ENCODE measurements at regions not wholly inside any gene's neighbourhood (a gene's known extent, or its start where the extent isn't known, plus 50 kb on each side); places are given as distances from the start of the nearest gene placed in this dataset.

DNA sequence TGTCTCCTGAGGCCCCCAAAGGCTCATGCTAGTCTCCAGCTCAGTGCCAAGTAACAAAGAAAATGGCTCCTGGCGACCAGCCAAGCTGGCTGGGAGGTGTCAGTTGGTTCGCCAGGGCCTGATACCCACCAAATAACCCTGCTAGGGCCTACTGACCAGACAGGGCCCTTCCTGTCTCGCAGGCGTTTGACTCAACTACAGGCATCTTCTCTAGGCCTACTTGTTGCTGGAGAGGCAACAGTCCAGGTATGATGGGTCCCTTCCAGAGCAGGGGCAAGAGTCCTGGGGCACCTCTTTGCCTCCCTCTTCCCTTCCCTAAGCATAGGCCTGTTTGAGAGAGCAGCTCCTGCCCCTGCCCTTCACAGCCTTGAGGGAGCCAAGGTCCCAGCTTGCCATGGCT, 147.9 kb upstream of the VANGL1 start:
- TF ChIP-seq EZH2 (IDR thresholded peaks at IDR 0.05) (no peak), POLR2AphosphoS5 (IDR thresholded peaks at IDR 0.05; ENCODE audit: borderline replicate concordance, low read depth, low read length) (no peak), FOXP2 (optimal IDR thresholded peaks at IDR 0.05; ENCODE audit: control extremely low read depth, extremely low read length, insufficient read depth) (no peak)
- no peak for DNase-seq (ENCODE audit: low read depth, low spot score)
- no peak overlapping the region for H3K9ac ChIP-seq (ENCODE audit: insufficient read length)
- no peaks in the 10 kb centered on the region for H3K9me3 ChIP-seq (ENCODE audit: low read depth, low read length)
- no peak overlapping the region for H3K4me3 ChIP-seq
- no peak overlapping the region for H3K27ac ChIP-seq
- no peaks in the 10 kb centered on the region for H3K36me3 ChIP-seq (ENCODE audit: insufficient read depth, low read length)

DNA sequence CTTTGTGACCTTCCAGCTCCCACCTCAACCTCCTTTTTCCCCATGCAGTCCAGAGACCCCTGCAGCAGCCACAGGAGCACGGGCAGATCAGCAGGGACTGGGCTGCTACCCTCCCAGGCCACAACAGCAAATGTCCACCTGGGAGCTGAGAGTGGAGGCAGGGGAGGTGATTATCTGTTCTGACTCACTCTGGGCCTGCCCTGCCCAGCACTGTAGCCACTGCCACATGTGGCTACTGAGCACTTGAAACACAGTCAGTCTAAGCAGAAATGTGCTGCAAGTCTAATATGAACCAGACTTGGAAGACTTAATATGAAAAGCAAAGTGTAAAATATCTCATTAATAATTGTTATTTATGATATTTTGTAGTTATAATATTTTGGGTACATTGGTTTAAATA, 148.9 kb upstream of the VANGL1 start:
- DNase-seq (ENCODE audit: low read depth, low spot score) = no peak
- no peak overlapping the region for H3K4me3 ChIP-seq
- TF ChIP-seq EZH2 (IDR thresholded peaks at IDR 0.05) (no peak), POLR2AphosphoS5 (IDR thresholded peaks at IDR 0.05; ENCODE audit: borderline replicate concordance, low read depth, low read length) (no peak), FOXP2 (optimal IDR thresholded peaks at IDR 0.05; ENCODE audit: control extremely low read depth, extremely low read length, insufficient read depth) (no peak)
- no peaks in the 10 kb centered on the region for H3K36me3 ChIP-seq (ENCODE audit: insufficient read depth, low read length)
- H3K9ac ChIP-seq (ENCODE audit: insufficient read length) = no peak overlapping the region
- H3K9me3 ChIP-seq (ENCODE audit: low read depth, low read length) = no peaks in the 10 kb centered on the region
- H3K27ac ChIP-seq = no peak overlapping the region

DNA sequence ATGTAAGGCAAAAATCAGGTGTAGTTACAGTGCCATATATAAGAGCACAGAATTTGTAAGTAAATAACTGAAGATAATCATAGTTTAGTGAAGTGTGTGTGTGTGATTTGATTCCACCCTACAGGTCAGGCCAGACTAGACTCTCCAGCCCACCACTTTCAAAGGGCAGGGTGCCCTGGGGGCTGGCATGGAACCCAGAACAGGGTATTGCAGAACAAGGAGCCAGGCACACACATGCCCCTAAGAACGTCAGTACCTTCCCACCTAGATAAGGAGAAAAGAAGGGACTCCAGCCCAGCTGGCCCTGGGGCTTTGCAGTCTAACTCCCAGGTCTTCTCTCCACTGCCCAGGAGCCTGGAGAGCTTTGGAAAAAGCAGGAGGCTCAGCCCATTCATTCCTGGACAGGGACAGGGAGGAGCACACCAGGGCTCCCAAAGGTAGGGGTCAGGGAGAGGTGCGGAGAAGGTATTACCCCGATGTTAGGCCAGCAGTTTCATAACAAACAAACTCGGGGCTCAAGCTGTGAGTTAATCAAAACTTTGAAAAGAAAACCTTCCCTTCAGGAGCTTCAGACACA, 149.7 kb upstream of the VANGL1 start:
- TF ChIP-seq FOXP2 (optimal IDR thresholded peaks at IDR 0.05; ENCODE audit: control extremely low read depth, extremely low read length, insufficient read depth) (no peak), EZH2 (IDR thresholded peaks at IDR 0.05) (no peak), POLR2AphosphoS5 (IDR thresholded peaks at IDR 0.05; ENCODE audit: borderline replicate concordance, low read depth, low read length) (no peak)
- no peak for DNase-seq (ENCODE audit: low read depth, low spot score)
- Histone ChIP-seq H3K4me3 (no peak overlapping the region), H3K9ac (ENCODE audit: insufficient read length) (no peak overlapping the region), H3K9me3 (ENCODE audit: low read depth, low read length) (no peaks in the 10 kb centered on the region), H3K36me3 (ENCODE audit: insufficient read depth, low read length) (no peaks in the 10 kb centered on the region), H3K27ac (no peak overlapping the region)

DNA sequence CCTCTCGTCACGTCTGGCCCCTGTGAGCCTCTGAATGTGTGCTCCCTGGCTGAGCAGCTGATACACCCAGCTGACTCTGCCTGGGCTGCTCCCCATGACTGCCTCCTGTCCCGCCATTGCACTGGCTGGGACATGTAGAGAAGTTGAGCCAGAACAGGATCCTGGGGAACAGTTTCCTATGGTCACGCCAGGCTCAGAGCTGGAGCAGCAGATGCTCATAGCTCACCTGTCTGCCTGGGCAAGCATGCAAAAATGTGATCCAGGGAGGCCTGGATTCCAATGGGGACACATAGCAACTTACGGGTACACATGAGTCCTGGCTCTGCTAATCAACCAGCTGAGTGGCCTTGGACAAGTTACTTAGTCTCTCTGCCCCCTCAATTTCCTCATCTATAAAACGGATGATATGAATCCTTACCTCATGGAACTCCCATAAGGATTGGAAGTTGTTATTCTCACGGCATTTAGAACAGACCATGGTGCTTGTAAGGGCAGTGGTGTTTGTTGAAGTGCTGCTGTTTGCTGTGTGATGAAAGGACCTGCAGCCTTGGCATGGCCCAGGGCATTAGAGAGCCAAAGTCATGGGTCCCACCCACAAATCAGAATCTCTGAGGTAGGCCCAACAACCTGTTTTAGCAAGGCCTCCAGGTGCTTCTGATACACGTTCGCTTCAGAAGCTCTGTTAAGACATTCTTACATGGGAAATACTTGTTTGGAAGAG, 150.3 kb upstream of the VANGL1 start:
- no peaks in the 10 kb centered on the region for H3K9me3 ChIP-seq (ENCODE audit: low read depth, low read length)
- H3K36me3 ChIP-seq (ENCODE audit: insufficient read depth, low read length) = no peaks in the 10 kb centered on the region
- TF ChIP-seq POLR2AphosphoS5 (IDR thresholded peaks at IDR 0.05; ENCODE audit: borderline replicate concordance, low read depth, low read length) = no peak
- no peak for TF ChIP-seq EZH2 (IDR thresholded peaks at IDR 0.05)
- TF ChIP-seq FOXP2 (optimal IDR thresholded peaks at IDR 0.05; ENCODE audit: control extremely low read depth, extremely low read length, insufficient read depth) = no peak
- H3K4me3 ChIP-seq = no peak overlapping the region
- no peak overlapping the region for H3K9ac ChIP-seq (ENCODE audit: insufficient read length)
- no peak for DNase-seq (ENCODE audit: low read depth, low spot score)
- H3K27ac ChIP-seq = no peak overlapping the region

DNA sequence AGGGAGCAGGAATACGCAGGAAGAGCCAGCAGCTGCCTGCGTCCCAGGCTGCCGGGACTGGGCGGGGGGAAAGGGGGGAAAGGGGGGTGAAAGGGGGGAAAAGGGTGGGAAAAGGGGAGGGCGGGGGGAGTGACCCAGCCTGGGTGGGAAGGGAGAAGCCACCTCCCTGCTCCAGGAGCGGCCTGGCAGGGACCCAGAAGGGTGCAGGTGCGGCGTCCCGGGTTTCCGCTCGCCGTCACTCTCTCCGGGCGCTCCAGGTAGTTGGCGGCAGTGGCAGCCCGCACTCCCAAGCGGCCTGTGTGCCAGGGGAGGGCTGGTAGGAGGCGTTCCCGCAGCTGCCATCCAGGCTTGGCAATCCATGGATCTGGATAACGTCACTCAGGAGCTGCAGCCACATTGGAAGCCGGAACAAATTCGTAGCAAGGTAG, 141.0 kb upstream of the NGF start:
- no peaks in the 10 kb centered on the region for H3K36me3 ChIP-seq (ENCODE audit: insufficient read depth, low read length)
- H3K9ac ChIP-seq (ENCODE audit: insufficient read length) = no peak overlapping the region
- no peak for DNase-seq (ENCODE audit: low read depth, low spot score)
- H3K4me3 ChIP-seq = no peak overlapping the region
- TF ChIP-seq POLR2AphosphoS5 (IDR thresholded peaks at IDR 0.05; ENCODE audit: borderline replicate concordance, low read depth, low read length) = no peak
- H3K9me3 ChIP-seq (ENCODE audit: low read depth, low read length) = no peaks in the 10 kb centered on the region
- H3K27ac ChIP-seq = no peak overlapping the region

DNA sequence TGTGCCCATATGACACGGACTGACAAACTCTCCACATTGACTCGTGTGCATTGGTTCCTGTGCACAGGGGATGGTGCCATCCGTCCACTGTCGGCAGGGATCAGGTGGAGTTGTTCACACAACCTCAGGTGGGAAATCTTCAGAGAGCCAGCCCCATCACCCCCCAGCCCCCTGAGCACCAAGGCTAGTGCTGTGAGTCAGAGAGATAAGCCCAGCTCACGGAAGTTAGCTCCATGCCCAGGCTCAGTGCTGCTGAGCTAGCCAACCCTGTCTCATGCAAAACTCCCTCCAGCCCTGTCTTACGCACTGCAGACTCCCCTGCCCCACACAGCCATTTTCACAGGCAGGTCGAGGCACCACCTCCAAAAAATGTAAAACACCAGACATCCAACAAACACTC, 139.0 kb upstream of the NGF start:
- TF ChIP-seq FOXP2 (optimal IDR thresholded peaks at IDR 0.05; ENCODE audit: control extremely low read depth, extremely low read length, insufficient read depth) = no peak
- DNase-seq (ENCODE audit: low read depth, low spot score) = no peak
- no peak overlapping the region for H3K4me3 ChIP-seq

DNA sequence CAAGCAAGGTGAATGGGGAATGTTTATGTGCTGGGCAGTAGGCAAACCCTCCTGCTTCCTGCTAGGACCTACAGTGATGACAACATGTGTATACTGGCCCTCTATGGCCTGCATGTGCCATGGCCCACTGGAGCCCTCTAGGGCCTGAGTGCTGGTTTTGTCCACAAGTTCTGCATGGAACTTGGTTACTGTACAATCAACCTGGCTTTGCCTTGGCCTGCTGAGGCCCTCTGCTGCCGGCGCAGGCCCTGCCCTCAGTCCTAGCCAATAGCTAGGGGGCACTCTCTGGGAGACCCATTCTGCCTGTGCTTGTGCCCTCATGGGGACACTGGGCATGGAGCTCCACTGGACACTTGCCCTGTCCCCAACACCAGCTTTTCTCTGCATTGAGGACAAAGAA, 138.6 kb upstream of the NGF start:
- no peaks in the 10 kb centered on the region for H3K9me3 ChIP-seq (ENCODE audit: low read depth, low read length)
- DNase-seq (ENCODE audit: low read depth, low spot score) = no peak
- TF ChIP-seq EZH2 (IDR thresholded peaks at IDR 0.05) (no peak), FOXP2 (optimal IDR thresholded peaks at IDR 0.05; ENCODE audit: control extremely low read depth, extremely low read length, insufficient read depth) (no peak), POLR2AphosphoS5 (IDR thresholded peaks at IDR 0.05; ENCODE audit: borderline replicate concordance, low read depth, low read length) (no peak)
- no peak overlapping the region for H3K27ac ChIP-seq
- H3K4me3 ChIP-seq = no peak overlapping the region
- no peak overlapping the region for H3K9ac ChIP-seq (ENCODE audit: insufficient read length)
- H3K36me3 ChIP-seq (ENCODE audit: insufficient read depth, low read length) = no peaks in the 10 kb centered on the region

More for the DNA sequence above, 139.0 kb upstream of the NGF start:
- Histone ChIP-seq H3K27ac (no peak overlapping the region), H3K9ac (ENCODE audit: insufficient read length) (no peak overlapping the region), H3K9me3 (ENCODE audit: low read depth, low read length) (no peaks in the 10 kb centered on the region), H3K36me3 (ENCODE audit: insufficient read depth, low read length) (no peaks in the 10 kb centered on the region)

DNA sequence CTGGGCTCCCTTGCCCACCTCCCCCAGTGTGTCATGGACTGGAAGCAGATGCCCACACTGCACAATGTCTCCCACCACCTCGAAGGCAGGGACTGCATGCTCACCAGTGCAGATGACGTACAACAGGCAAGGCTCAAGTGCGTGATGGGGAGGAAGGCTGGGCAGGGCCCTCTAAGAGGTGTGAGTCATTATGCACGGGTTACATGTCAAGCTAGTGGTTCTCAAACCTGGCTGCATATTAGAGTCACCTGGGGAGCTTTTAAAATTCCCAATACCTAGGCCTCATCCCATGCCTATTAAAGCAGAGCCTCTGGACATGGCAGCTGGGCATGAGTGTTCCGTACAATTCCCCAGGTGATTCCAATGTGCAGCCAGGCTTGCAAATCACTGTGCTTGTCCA, 137.9 kb upstream of the NGF start:
- Histone ChIP-seq H3K27ac (no peak overlapping the region), H3K4me3 (no peak overlapping the region), H3K36me3 (ENCODE audit: insufficient read depth, low read length) (no peaks in the 10 kb centered on the region), H3K9ac (ENCODE audit: insufficient read length) (no peak overlapping the region), H3K9me3 (ENCODE audit: low read depth, low read length) (no peaks in the 10 kb centered on the region)
- no peak for TF ChIP-seq FOXP2 (optimal IDR thresholded peaks at IDR 0.05; ENCODE audit: control extremely low read depth, extremely low read length, insufficient read depth)
- TF ChIP-seq EZH2 (IDR thresholded peaks at IDR 0.05) = no peak
- no peak for TF ChIP-seq POLR2AphosphoS5 (IDR thresholded peaks at IDR 0.05; ENCODE audit: borderline replicate concordance, low read depth, low read length)
- no peak for DNase-seq (ENCODE audit: low read depth, low spot score)

DNA sequence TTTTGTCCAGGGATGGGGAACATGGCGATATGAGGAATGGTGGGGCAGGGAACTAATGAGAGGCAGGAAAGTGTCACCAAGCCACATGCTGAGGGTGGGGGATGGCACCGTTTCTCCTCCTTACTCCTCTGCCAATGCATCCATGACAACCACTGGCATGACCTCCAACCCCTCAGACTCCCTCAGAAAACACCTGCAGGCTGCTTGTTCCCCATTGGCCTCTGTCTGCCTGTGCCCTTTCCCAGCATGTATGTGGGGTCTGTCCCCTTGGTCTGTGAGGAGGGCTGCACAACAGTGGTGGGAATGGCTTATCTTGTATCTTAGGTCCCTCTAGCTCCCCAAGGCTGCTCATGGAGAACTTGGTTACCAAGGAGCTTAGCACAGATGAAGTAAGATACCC, 137.2 kb upstream of the NGF start:
- DNase-seq (ENCODE audit: low read depth, low spot score) = no peak
- Histone ChIP-seq H3K27ac (no peak overlapping the region), H3K9me3 (ENCODE audit: low read depth, low read length) (no peaks in the 10 kb centered on the region), H3K9ac (ENCODE audit: insufficient read length) (no peak overlapping the region), H3K4me3 (no peak overlapping the region), H3K36me3 (ENCODE audit: insufficient read depth, low read length) (no peaks in the 10 kb centered on the region)
- TF ChIP-seq FOXP2 (optimal IDR thresholded peaks at IDR 0.05; ENCODE audit: control extremely low read depth, extremely low read length, insufficient read depth) = no peak
- TF ChIP-seq EZH2 (IDR thresholded peaks at IDR 0.05) = no peak
- TF ChIP-seq POLR2AphosphoS5 (IDR thresholded peaks at IDR 0.05; ENCODE audit: borderline replicate concordance, low read depth, low read length) = no peak
